ENCODE measurements at regions not wholly inside any gene's neighbourhood (a gene's known extent, or its start where the extent isn't known, plus 50 kb on each side); places are given as distances from the start of the nearest gene placed in this dataset.
"Not testable (repeated sequence)": the region's sequence is repeated elsewhere in the genome, so short reads cannot be mapped to it uniquely, and the experiment has no call there.

DNA sequence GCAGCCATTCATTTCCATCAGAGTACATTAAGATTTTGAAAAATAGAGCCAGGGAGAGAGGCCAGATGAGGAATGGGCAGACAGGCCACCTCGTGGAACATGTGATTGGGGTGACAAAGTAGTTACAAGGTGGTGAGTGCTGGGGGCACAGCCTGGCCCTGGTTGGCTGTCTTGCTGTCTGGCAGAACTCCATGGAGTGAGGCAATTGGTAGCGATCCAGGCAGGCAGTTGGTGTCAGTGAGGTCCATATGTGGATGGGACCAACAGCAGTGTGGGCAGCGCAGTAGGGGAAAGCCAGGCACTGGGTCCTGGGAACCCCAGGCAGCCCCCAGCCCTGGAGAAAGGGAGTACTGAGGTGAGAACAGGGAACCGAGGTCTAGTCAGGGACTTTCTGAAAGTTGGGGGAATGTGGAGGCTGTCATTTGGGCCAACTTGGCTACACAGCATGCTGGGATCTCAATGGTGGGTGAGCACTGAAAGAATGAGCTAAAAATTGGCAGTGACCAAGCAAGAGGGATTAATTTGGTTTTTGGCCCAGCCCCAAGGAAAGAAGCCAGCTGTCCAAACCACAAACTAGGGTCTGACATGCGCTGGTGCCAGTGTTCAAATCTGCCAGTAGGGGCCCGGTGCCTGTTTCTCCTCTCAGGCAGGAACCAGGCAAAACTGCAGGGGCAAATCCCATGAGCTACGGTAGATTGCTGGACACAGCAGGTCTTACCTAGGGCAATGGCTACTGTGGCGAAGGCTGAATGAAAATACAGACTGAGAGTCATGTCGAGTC is 61.4 kb upstream of the E2F3 start:
- Histone ChIP-seq H2AFZ (ENCODE audit: low read length) (no peak overlapping the region), H3F3A (ENCODE audit: insufficient read depth, low read length) (no peaks in the 10 kb centered on the region), H3K4me1 (ENCODE audit: insufficient read depth, low read length, severe bottlenecking) (no peaks in the 10 kb centered on the region), H4K20me1 (ENCODE audit: insufficient read depth, low read length) (no peaks in the 10 kb centered on the region), H3K79me2 (ENCODE audit: insufficient read depth, low read length) (no peaks in the 10 kb centered on the region), H3K4me2 (ENCODE audit: low read length) (no peak overlapping the region), H3K27me3 (ENCODE audit: insufficient read depth, low read length) (no peaks in the 10 kb centered on the region), H3K9me2 (ENCODE audit: low read depth, low read length) (no peaks in the 10 kb centered on the region), H3K9me3 (ENCODE audit: low read length) (no peaks in the 10 kb centered on the region), H3K27ac (ENCODE audit: low read depth, low read length, poor library complexity, severe bottlenecking) (no peak overlapping the region), H3K36me3 (ENCODE audit: insufficient read depth, low read length) (no peaks in the 10 kb centered on the region), H3K4me3 (ENCODE audit: low read depth, low read length, poor library complexity, severe bottlenecking) (no peak overlapping the region), H3K9ac (ENCODE audit: low read length) (no peak overlapping the region)
- TF ChIP-seq, protein P1, sequence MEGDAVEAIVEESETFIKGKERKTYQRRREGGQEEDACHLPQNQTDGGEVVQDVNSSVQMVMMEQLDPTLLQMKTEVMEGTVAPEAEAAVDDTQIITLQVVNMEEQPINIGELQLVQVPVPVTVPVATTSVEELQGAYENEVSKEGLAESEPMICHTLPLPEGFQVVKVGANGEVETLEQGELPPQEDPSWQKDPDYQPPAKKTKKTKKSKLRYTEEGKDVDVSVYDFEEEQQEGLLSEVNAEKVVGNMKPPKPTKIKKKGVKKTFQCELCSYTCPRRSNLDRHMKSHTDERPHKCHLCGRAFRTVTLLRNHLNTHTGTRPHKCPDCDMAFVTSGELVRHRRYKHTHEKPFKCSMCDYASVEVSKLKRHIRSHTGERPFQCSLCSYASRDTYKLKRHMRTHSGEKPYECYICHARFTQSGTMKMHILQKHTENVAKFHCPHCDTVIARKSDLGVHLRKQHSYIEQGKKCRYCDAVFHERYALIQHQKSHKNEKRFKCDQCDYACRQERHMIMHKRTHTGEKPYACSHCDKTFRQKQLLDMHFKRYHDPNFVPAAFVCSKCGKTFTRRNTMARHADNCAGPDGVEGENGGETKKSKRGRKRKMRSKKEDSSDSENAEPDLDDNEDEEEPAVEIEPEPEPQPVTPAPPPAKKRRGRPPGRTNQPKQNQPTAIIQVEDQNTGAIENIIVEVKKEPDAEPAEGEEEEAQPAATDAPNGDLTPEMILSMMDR (IDR thresholded peaks at IDR 0.05; ENCODE audit: low read length): peak; percentile 7; the same call in 1 of the 2 replicates
- no peak for TF ChIP-seq EZH2 (IDR thresholded peaks at IDR 0.05; ENCODE audit: borderline replicate concordance, low read length)

DNA sequence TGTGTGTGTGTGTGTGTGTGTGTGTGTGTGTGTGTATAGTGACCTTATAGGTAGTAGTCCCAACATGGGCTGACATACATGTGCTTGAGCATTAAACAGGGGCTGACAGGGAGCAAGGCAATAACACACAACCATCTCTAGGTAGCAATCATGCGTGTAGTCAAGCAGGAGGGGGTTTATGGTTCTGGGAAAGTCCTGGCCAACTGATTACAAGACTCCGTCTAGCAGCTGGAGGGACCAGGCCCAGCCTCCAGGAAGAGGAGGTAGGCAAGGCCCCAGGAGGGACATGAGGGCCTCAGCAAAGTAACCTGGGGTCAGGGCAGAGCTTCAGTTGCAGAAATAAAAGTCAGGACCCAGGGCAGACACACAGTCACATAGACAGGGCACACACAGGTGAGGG is 60.6 kb upstream of the E2F3 start:
- H3K4me2 ChIP-seq (ENCODE audit: low read length): no peak overlapping the region
- no peaks in the 10 kb centered on the region for H3F3A ChIP-seq (ENCODE audit: insufficient read depth, low read length)
- no peaks in the 10 kb centered on the region for H3K9me3 ChIP-seq (ENCODE audit: low read length)
- H3K27ac ChIP-seq (ENCODE audit: low read depth, low read length, poor library complexity, severe bottlenecking): no peak overlapping the region
- H3K4me3 ChIP-seq (ENCODE audit: low read depth, low read length, poor library complexity, severe bottlenecking): no peak overlapping the region
- no peaks in the 10 kb centered on the region for H3K27me3 ChIP-seq (ENCODE audit: insufficient read depth, low read length)
- no peaks in the 10 kb centered on the region for H4K20me1 ChIP-seq (ENCODE audit: insufficient read depth, low read length)
- no peak overlapping the region for H2AFZ ChIP-seq (ENCODE audit: low read length)
- H3K79me2 ChIP-seq (ENCODE audit: insufficient read depth, low read length): no peaks in the 10 kb centered on the region
- no peaks in the 10 kb centered on the region for H3K4me1 ChIP-seq (ENCODE audit: insufficient read depth, low read length, severe bottlenecking)
- TF ChIP-seq, protein P1 (IDR thresholded peaks at IDR 0.05; ENCODE audit: low read length): no peak
- TF ChIP-seq EZH2 (IDR thresholded peaks at IDR 0.05; ENCODE audit: borderline replicate concordance, low read length): no peak
- H3K9ac ChIP-seq (ENCODE audit: low read length): no peak overlapping the region
- H3K9me2 ChIP-seq (ENCODE audit: low read depth, low read length): no peaks in the 10 kb centered on the region
- no peaks in the 10 kb centered on the region for H3K36me3 ChIP-seq (ENCODE audit: insufficient read depth, low read length)

DNA sequence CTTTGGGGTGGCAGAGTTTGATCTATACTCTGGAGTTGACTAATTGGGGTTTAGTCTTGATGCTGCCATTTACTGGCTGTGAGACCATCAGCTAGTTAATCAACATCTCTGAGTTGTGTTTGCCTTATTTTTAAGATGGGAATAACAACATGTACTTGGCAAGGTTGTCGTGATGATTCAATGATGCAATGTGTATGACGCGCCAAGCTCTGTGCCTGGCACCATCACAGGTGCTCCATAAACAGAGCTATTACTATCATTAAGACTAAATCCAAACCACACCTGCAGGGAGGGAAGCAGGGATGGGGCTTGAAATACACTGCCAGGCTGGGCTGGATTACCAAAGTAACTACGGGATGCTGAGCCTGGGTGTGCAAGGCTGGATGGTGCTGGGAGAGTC is 60.1 kb upstream of the E2F3 start:
- no peaks in the 10 kb centered on the region for H3K4me1 ChIP-seq (ENCODE audit: insufficient read depth, low read length, severe bottlenecking)
- no peaks in the 10 kb centered on the region for H3F3A ChIP-seq (ENCODE audit: insufficient read depth, low read length)
- no peak overlapping the region for H3K27ac ChIP-seq (ENCODE audit: low read depth, low read length, poor library complexity, severe bottlenecking)
- no peak overlapping the region for H2AFZ ChIP-seq (ENCODE audit: low read length)
- no peak overlapping the region for H3K9ac ChIP-seq (ENCODE audit: low read length)
- no peak for TF ChIP-seq EZH2 (IDR thresholded peaks at IDR 0.05; ENCODE audit: borderline replicate concordance, low read length)
- TF ChIP-seq, protein P1 (IDR thresholded peaks at IDR 0.05; ENCODE audit: low read length): no peak
- H3K4me3 ChIP-seq (ENCODE audit: low read depth, low read length, poor library complexity, severe bottlenecking): no peak overlapping the region
- no peaks in the 10 kb centered on the region for H3K27me3 ChIP-seq (ENCODE audit: insufficient read depth, low read length)
- no peaks in the 10 kb centered on the region for H3K9me2 ChIP-seq (ENCODE audit: low read depth, low read length)
- H4K20me1 ChIP-seq (ENCODE audit: insufficient read depth, low read length): no peaks in the 10 kb centered on the region
- no peaks in the 10 kb centered on the region for H3K9me3 ChIP-seq (ENCODE audit: low read length)
- H3K36me3 ChIP-seq (ENCODE audit: insufficient read depth, low read length): no peaks in the 10 kb centered on the region
- H3K4me2 ChIP-seq (ENCODE audit: low read length): no peak overlapping the region
- H3K79me2 ChIP-seq (ENCODE audit: insufficient read depth, low read length): no peaks in the 10 kb centered on the region

DNA sequence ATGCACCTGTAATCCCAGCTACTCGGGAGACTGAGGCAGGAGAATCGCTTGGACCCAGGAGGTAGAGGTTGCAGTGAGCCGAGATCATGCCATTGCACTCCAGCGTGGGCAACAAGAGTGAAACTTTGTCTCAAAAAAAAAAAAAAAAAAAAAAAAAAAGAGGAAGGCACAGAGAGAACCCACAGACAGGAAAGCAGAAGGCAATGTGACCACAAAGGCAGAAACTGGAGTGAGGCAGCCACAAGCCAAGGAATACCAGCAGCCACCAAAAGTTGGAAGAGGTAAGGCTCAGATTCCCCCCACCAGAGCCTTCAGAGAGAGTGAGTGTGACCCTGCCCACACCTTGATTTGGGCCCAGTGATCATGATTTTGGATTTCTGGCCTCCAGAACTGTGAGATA is 54.7 kb upstream of the E2F3 start:
- not testable (repeated sequence) for H2AFZ ChIP-seq (ENCODE audit: low read length); H3K4me2 ChIP-seq (ENCODE audit: low read length); H3K9ac ChIP-seq (ENCODE audit: low read length); H3K9me2 ChIP-seq (ENCODE audit: low read depth, low read length); H3K27ac ChIP-seq (ENCODE audit: low read depth, low read length, poor library complexity, severe bottlenecking); H3K27me3 ChIP-seq (ENCODE audit: insufficient read depth, low read length); H3K4me1 ChIP-seq (ENCODE audit: insufficient read depth, low read length, severe bottlenecking); H3K79me2 ChIP-seq (ENCODE audit: insufficient read depth, low read length); H3K4me3 ChIP-seq (ENCODE audit: low read depth, low read length, poor library complexity, severe bottlenecking); H3F3A ChIP-seq (ENCODE audit: insufficient read depth, low read length); H3K9me3 ChIP-seq (ENCODE audit: low read length); H3K36me3 ChIP-seq (ENCODE audit: insufficient read depth, low read length); H4K20me1 ChIP-seq (ENCODE audit: insufficient read depth, low read length)
